ENCODE measurements at regions not wholly inside any gene's neighbourhood (a gene's known extent, or its start where the extent isn't known, plus 50 kb on each side); places are given as distances from the start of the nearest gene placed in this dataset.

DNA sequence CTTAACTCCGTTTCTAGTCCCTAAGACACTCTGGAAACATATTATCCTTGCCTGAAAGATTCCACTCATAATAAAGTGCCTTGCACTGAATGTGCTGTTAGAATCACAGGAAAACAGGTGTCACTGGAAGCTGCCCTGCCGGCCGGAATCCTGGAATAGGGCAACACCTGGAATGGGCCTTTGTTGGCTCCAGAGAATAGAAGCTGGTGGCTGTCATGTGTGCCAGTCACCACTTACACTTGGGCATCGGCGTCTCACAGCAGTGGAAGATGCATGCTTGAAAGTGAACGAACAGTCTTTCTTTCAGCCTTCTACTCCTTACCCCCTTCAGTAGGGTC, 90.8 kb upstream of the AFDN start:
- DNase-seq (ENCODE audit: low read depth): no peak
- TF ChIP-seq, protein P1, sequence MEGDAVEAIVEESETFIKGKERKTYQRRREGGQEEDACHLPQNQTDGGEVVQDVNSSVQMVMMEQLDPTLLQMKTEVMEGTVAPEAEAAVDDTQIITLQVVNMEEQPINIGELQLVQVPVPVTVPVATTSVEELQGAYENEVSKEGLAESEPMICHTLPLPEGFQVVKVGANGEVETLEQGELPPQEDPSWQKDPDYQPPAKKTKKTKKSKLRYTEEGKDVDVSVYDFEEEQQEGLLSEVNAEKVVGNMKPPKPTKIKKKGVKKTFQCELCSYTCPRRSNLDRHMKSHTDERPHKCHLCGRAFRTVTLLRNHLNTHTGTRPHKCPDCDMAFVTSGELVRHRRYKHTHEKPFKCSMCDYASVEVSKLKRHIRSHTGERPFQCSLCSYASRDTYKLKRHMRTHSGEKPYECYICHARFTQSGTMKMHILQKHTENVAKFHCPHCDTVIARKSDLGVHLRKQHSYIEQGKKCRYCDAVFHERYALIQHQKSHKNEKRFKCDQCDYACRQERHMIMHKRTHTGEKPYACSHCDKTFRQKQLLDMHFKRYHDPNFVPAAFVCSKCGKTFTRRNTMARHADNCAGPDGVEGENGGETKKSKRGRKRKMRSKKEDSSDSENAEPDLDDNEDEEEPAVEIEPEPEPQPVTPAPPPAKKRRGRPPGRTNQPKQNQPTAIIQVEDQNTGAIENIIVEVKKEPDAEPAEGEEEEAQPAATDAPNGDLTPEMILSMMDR (IDR thresholded peaks at IDR 0.05; ENCODE audit: insufficient read depth, low read length): no peak
- H3K4me3 ChIP-seq (ENCODE audit: low read depth, low read length): no peak overlapping the region

DNA sequence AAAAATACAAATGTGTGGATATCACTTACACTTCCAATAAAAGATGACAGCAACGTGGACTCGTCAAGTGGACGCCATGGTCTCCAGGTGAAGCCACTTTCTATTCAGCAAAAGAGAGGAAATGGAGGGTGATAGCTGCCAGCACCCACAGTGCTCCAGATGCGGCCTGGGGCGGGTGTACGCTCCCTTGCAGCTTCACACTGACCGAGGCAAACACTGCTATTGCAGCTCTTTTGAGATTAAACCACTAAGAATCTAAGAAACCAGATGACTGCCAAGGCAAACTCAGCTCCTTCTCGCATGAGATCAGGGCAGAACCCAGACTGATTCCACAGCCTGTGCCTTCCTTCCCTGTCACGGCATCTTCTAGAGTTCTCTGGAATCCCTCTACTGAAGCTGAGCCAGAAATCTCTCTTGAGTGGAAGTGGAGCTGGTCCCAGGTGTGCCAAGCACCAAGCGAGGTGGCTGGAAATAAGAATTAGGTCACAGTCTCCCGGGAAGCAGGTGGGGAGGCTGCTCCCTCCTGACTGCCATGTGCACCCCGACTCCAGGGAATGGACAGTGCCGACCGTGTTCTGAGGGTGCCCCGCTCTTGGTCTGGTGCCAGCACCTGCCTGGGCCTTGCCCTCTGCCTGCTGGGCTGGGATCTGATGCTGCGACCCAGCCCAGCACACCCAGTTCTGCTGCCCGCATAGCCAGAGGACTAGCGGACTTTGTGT, 90.1 kb upstream of the AFDN start:
- TF ChIP-seq, protein P1 (IDR thresholded peaks at IDR 0.05; ENCODE audit: insufficient read depth, low read length): no peak
- H3K4me3 ChIP-seq (ENCODE audit: low read depth, low read length): no peak overlapping the region
- no peak for DNase-seq (ENCODE audit: low read depth)

DNA sequence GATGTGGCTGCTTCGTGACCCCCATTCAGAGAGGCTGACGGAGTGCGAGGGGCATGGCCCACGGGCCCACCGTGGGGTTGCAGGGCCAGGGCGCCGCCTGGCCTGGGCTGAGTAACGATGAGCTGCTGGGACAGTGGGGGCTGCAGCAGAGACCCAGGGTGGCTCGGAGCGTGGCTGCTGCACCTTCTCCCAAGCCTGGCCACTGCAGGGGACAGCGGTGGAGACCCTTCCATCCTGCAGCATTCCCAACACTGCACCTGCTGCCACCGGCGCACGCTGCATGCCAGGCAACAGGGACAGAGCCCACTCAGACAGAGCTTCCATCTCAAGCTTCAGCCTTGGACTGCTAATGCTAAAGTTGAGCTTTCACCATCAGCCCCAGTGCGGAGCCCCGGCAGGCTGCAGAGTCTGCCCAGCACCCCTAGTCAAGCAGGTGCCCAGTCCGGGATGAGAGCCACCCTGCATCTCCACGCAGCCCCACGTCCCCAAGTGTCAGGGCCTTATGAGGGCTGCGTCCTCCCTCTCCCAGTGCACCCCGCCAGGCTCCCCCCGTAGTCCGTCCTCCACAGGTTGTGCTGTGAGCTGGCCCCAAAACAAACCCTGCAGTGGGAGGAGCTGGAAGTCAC, 89.4 kb upstream of the AFDN start:
- no peak for DNase-seq (ENCODE audit: low read depth)
- TF ChIP-seq, protein P1 (IDR thresholded peaks at IDR 0.05; ENCODE audit: insufficient read depth, low read length): no peak
- H3K4me3 ChIP-seq (ENCODE audit: low read depth, low read length): no peak overlapping the region

DNA sequence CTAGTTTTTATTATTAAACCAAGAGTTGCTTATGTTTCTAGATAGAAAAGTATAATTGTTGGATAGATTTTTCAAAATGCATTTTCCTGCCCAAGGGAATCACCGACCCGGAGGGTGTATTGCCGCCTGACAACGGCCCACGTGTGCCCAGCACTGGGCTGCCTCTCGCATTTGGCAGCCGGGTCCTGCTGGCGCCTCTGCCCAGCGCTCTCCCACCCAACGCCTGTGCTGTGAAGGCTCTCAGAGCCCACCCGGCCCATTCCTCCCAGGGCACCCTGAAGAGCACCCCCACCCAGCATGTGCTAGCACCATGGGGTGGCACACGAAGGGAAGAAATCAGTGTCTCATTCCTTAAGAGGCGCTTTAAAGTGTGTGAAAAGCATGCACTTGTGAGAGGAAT, 88.3 kb upstream of the AFDN start:
- TF ChIP-seq, protein P1 (IDR thresholded peaks at IDR 0.05; ENCODE audit: insufficient read depth, low read length): no peak
- DNase-seq (ENCODE audit: low read depth): no peak
- H3K4me3 ChIP-seq (ENCODE audit: low read depth, low read length): no peak overlapping the region

DNA sequence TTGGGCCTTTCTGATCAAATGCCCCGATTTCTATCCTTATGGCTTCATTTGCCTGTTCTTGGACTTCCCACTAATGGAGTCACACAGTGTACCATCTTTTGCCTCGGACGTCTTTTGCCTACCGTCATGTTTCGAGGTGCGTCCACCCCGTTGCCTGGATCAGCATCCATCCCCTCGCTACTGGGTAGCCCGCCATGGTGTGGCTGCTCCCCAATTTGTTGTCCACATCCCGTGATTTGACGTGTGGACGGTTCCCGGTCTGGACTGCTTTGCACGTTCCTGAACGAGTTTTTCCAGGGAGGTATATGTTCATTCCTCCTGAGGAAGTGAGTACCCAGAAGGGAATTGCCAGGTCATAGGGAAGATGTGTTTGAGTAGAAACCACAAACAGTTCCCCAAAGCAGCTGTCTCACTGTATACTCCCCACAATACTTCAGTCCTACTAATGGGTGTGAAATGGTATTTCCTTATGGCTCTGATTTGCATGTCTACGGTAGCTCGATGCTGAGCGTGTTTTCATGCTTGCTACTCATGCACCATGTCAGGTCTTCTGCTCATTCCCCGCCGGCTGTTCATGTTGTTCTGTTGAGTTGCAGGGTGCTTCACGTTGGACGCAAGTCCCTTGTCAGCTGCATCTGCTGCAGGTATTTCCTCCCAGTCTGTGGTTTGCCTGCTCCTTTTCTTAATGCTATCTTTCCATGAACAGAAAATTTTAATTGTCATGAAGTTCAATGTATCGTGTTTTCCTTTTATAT, 86.8 kb upstream of the AFDN start:
- H3K4me3 ChIP-seq (ENCODE audit: low read depth, low read length): no peak overlapping the region
- TF ChIP-seq, protein P1 (IDR thresholded peaks at IDR 0.05; ENCODE audit: insufficient read depth, low read length): no peak
- DNase-seq (ENCODE audit: low read depth): no peak

DNA sequence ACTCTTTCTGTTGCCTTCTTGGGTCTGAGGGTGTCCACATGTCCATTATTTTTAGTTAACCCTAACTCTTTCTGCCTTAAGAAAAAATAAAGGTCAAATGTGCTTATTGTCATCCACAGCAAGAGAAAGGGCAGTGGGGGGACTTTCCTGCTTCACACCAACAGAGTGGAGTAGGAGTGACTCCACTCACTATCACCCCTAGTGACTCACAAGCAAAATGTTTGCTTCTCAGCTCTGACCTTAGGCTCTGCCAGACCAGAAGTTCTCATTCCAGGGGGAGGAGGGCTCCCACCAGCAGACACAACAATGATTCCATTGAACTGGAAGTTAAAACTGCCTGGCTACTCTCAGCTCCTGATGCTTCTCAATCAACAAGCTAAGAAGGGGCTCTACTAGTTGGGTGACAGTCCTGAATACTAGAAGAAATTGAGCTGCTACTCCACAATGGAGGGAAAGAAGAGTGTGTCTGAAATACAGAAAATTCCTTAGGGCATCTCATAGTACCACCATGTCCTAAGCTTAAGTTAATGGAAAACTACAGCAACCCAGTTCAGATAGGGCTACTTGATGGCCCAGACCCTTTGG, 83.9 kb upstream of the AFDN start:
- TF ChIP-seq, protein P1 (IDR thresholded peaks at IDR 0.05; ENCODE audit: insufficient read depth, low read length): no peak
- no peak for DNase-seq (ENCODE audit: low read depth)
- no peak overlapping the region for H3K4me3 ChIP-seq (ENCODE audit: low read depth, low read length)
